DOHH2 (cell line): ENCODE measurements at regions not wholly inside any gene's neighbourhood (a gene's known extent, or its start where the extent isn't known, plus 50 kb on each side); places are given as distances from the start of the nearest gene placed in this dataset.

ENCODE experiments used
- H3F3A ChIP-seq: fragments of 200-600 bp; sonication (generic), shearing (Covaris generic); 2 replicates; pipeline ENCODE4 v1.6.0; 2016; ENCODE audit warnings: antibody characterized with exemption, mild to moderate bottlenecking; ENCODE audit not compliant: control insufficient read depth, insufficient read depth
- H3K27ac ChIP-seq: fragments of 200-600 bp; sonication (generic); 2 replicates; pipeline ENCODE4 v1.5.1; 2014; ENCODE audit warnings: low read depth, mild to moderate bottlenecking, low read length, moderate library complexity
- H3K27me3 ChIP-seq: fragments of 200-600 bp; sonication (generic); 2 replicates; pipeline ENCODE4 v1.6.1; 2014; ENCODE audit warnings: mild to moderate bottlenecking, low read length, mixed read lengths; ENCODE audit not compliant: control insufficient read depth
- H3K36me3 ChIP-seq: fragments of 200-600 bp; sonication (generic); 2 replicates; pipeline ENCODE4 v1.6.1; 2014; ENCODE audit warnings: mild to moderate bottlenecking, low read length, moderate library complexity, mixed read lengths; ENCODE audit not compliant: control insufficient read depth
- H3K4me1 ChIP-seq: fragments of 200-600 bp; sonication (generic); 2 replicates; pipeline ENCODE4 v1.6.1; 2014; ENCODE audit warnings: mild to moderate bottlenecking, low read length, mixed read lengths; ENCODE audit not compliant: control insufficient read depth
- H3K4me2 ChIP-seq: fragments of 200-600 bp; sonication (generic); 2 replicates; pipeline ENCODE4 v1.6.0; 2014; ENCODE audit warnings: mild to moderate bottlenecking, low read length, moderate library complexity
- H3K4me3 ChIP-seq: fragments of 200-600 bp; sonication (generic); 2 replicates; pipeline ENCODE4 v1.5.1; 2014; ENCODE audit warnings: mild to moderate bottlenecking, low read length, mixed read lengths
- H3K79me2 ChIP-seq: fragments of 200-600 bp; sonication (generic); 2 replicates; pipeline ENCODE4 v1.6.1; 2014; ENCODE audit warnings: mild to moderate bottlenecking, low read length, mixed read lengths; ENCODE audit not compliant: control insufficient read depth
- H3K9me2 ChIP-seq: fragments of 200-600 bp; sonication (generic); replicated peaks from 2 replicates; pipeline ENCODE4 v1.6.1; 2014; ENCODE audit warnings: mild to moderate bottlenecking, low read length, mixed read lengths; ENCODE audit not compliant: control insufficient read depth
- H3K9me3 ChIP-seq: fragments of 200-600 bp; sonication (generic); 2 replicates; pipeline ENCODE4 v1.6.1; 2014; ENCODE audit warnings: antibody characterized with exemption, low read length, mixed read lengths; ENCODE audit not compliant: control insufficient read depth, insufficient read depth
- H4K20me1 ChIP-seq: fragments of 200-600 bp; sonication (generic); 2 replicates; pipeline ENCODE4 v1.6.0; 2014; ENCODE audit warnings: low read depth, mild to moderate bottlenecking, antibody characterized with exemption, low read length, moderate library complexity; ENCODE audit not compliant: control insufficient read depth, insufficient read depth
- EZH2phosphoT487 ChIP-seq: fragments of 200-600 bp; sonication (generic); IDR thresholded peaks from 2 replicates; pipeline ENCODE4 v1.6.1; 2017; ENCODE audit warnings: borderline replicate concordance, mild to moderate bottlenecking, antibody characterized with exemption, low read length, moderate library complexity, mixed read lengths
- TF ChIP-seq, protein P1 (sequence below): fragments of 200-600 bp; sonication (generic); IDR thresholded peaks from one replicate; pipeline ENCODE4 v1.5.1; 2014; ENCODE audit warnings: antibody characterized with exemption, mild to moderate bottlenecking, low read depth, low read length; ENCODE audit not compliant: poor library complexity, severe bottlenecking

DNA sequence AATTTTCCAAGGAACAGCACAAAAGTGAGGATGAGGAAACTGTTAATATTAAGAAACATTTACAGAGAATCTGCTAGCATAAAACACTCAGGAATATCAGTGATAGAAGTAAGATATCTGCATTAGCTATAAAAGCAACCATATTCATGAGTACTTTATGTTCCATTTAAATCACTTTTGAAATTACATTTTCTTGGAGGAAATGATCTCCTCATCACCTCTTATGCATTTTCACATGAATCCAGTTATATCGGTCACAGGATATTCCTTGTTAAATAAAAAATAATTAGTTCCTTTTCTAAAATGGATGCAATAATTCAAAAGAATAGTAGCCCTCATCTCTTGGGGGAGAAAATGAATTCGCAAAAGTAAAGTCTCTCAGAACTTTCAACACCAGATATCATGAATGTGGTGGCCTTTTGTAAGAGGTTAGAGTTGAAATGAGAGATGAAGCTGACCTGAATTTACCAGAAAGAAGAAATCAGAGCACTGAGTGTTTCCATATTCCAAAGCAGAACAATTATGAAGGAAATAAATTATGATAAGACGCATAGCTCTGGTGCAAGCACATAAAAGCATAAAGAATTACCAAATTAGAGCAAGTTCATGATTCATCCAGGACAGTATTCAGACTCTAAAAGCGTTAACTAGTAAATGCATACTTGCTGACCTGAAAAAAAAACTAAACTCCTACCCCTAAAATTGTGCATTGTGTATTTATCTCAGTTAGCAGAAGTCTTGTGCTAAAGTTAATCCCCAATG, 321.9 kb upstream of the CCDC54 start:
- TF ChIP-seq, protein P1, sequence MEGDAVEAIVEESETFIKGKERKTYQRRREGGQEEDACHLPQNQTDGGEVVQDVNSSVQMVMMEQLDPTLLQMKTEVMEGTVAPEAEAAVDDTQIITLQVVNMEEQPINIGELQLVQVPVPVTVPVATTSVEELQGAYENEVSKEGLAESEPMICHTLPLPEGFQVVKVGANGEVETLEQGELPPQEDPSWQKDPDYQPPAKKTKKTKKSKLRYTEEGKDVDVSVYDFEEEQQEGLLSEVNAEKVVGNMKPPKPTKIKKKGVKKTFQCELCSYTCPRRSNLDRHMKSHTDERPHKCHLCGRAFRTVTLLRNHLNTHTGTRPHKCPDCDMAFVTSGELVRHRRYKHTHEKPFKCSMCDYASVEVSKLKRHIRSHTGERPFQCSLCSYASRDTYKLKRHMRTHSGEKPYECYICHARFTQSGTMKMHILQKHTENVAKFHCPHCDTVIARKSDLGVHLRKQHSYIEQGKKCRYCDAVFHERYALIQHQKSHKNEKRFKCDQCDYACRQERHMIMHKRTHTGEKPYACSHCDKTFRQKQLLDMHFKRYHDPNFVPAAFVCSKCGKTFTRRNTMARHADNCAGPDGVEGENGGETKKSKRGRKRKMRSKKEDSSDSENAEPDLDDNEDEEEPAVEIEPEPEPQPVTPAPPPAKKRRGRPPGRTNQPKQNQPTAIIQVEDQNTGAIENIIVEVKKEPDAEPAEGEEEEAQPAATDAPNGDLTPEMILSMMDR = no peak
- no peak for TF ChIP-seq EZH2phosphoT487
- H3K9me3 ChIP-seq = no peaks in the 10 kb centered on the region

DNA sequence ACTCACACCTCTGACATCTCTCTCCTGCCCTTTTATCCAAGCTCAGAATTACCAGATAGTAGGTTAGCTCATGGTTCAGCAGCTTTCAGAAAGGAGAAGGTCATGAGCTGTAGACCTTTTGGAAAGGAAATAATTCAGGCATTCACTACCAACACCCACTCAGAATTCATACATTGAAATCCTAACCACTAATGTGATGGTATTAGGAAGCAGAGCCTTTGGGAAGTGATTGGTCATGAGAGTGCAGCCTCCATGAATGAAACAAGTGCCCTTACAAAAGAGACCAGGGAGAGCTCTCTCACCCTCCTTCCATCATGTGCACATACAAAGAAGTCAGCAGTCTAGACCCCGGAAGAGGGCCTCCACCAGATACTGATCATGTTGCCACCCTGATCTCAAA, 315.8 kb upstream of the CCDC54 start:
- no peaks in the 10 kb centered on the region for H4K20me1 ChIP-seq
- H3K27ac ChIP-seq = no peak overlapping the region
- H3K36me3 ChIP-seq = no peaks in the 10 kb centered on the region
- no peaks in the 10 kb centered on the region for H3F3A ChIP-seq
- no peaks in the 10 kb centered on the region for H3K9me3 ChIP-seq
- H3K4me1 ChIP-seq = no peaks in the 10 kb centered on the region
- no peak for TF ChIP-seq EZH2phosphoT487
- H3K79me2 ChIP-seq = no peaks in the 10 kb centered on the region
- H3K27me3 ChIP-seq = peaks cover 8% of the 10 kb centered on the region
- no peaks in the 10 kb centered on the region for H3K9me2 ChIP-seq
- H3K4me2 ChIP-seq = no peak overlapping the region
- no peak overlapping the region for H3K4me3 ChIP-seq

More for the DNA sequence above, 321.9 kb upstream of the CCDC54 start:
- H3K9me2 ChIP-seq = no peaks in the 10 kb centered on the region
- no peaks in the 10 kb centered on the region for H3K36me3 ChIP-seq
- H3F3A ChIP-seq = no peaks in the 10 kb centered on the region
- H3K27ac ChIP-seq = no peak overlapping the region
- no peaks in the 10 kb centered on the region for H3K79me2 ChIP-seq
- no peaks in the 10 kb centered on the region for H4K20me1 ChIP-seq
- no peak overlapping the region for H3K4me3 ChIP-seq
- H3K27me3 ChIP-seq = no peaks in the 10 kb centered on the region
- H3K4me1 ChIP-seq = no peaks in the 10 kb centered on the region
- H3K4me2 ChIP-seq = no peak overlapping the region

DNA sequence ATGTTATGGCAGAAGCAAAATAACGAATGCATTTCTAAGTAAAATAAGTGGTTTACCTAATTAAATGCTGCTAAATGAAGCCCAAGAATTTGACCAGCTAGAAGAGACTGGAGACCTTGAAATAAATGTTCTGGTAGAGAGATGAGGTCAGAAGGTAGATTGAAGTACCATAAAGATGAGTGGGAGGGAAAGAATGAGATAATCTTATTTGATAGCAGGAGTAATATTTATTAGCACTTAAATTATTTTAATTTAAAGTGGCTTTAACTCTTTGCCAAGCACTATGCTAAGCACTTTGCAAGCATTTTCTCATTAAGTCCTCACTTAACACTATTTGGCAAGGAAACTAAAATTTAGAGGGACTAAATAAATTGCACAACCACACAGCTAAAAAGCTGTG, 314.9 kb upstream of the CCDC54 start:
- Histone ChIP-seq H3K27me3 (peaks cover 8% of the 10 kb centered on the region), H3K36me3 (no peaks in the 10 kb centered on the region), H3F3A (no peaks in the 10 kb centered on the region), H3K4me2 (no peak overlapping the region), H3K79me2 (no peaks in the 10 kb centered on the region), H3K4me1 (no peaks in the 10 kb centered on the region), H3K9me2 (no peaks in the 10 kb centered on the region), H3K4me3 (no peak overlapping the region), H3K27ac (no peak overlapping the region), H4K20me1 (no peaks in the 10 kb centered on the region), H3K9me3 (no peaks in the 10 kb centered on the region)
- TF ChIP-seq EZH2phosphoT487 = no peak
- TF ChIP-seq, protein P1 = no peak

DNA sequence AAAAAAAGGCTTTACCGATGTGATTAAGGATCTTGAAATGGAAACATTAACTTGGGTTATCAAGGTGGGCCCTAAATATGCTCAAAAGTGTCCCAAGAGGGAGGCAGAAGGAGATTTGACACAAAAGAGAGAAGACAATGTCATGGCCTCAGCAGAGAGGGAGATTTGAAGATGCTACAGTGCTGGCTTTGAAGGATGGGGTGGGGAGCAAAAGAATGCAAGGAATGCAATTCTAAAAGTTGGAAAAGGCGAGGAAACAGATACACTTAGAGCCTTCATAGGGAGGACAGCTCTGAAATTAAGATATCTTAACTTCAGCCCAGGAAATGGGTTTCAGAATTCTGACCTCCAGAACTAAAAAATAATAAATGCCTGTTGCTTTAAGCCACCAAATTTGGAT, 314.5 kb upstream of the CCDC54 start:
- Histone ChIP-seq H3K4me1 (no peaks in the 10 kb centered on the region), H3K9me2 (no peaks in the 10 kb centered on the region), H3K9me3 (no peaks in the 10 kb centered on the region), H3K27me3 (peaks cover 8% of the 10 kb centered on the region), H3K79me2 (no peaks in the 10 kb centered on the region), H4K20me1 (no peaks in the 10 kb centered on the region), H3K4me3 (no peak overlapping the region), H3K4me2 (no peak overlapping the region), H3K27ac (no peak overlapping the region), H3F3A (no peaks in the 10 kb centered on the region), H3K36me3 (no peaks in the 10 kb centered on the region)
- TF ChIP-seq, protein P1 = no peak
- TF ChIP-seq EZH2phosphoT487 = no peak
